ENCODE measurements at regions not wholly inside any gene's neighbourhood (a gene's known extent, or its start where the extent isn't known, plus 50 kb on each side); places are given as distances from the start of the nearest gene placed in this dataset.
A peak's percentile ranks its signal among the peaks of the same experiment; 100 is the strongest.

- WGBS, 2 donors: 65 to 67% methylated on average over 19 to 26 of the region's 26 CpGs
- no peak for DNase-seq
- Histone ChIP-seq H3K27ac (peak overlapping the region; percentile 63 to 85 (median 82)), H3K4me3 (no peak overlapping the region), H3K4me1 (peaks cover 82% of the 10 kb centered on the region), H3K27me3 (no peaks in the 10 kb centered on the region), H3K36me3 (replicated peaks in 1 of 2; ENCODE audit: insufficient read depth in 1 of 2, low read depth in 2 of 2) (no peaks in the 10 kb centered on the region), H3K9me3 (no peaks in the 10 kb centered on the region)
- intact Hi-C loops (cut with DNase I): no loop called here
- no peak for ATAC-seq
- TF ChIP-seq POLR2A (IDR thresholded peaks at IDR 0.05): no peak
- TF ChIP-seq CTCF (IDR thresholded peaks at IDR 0.05): no peak
These were observed 60.0 kb downstream of the NCOR2 start for GRCh38 chr12:124507188-124508109.

- H3K36me3 ChIP-seq (replicated peaks in 1 of 2; ENCODE audit: insufficient read depth in 1 of 2, low read depth in 2 of 2): no peaks in the 10 kb centered on the region
- H3K4me1 ChIP-seq: peaks cover 82% of the 10 kb centered on the region
- TF ChIP-seq CTCF (IDR thresholded peaks at IDR 0.05): no peak
- TF ChIP-seq POLR2A (IDR thresholded peaks at IDR 0.05): no peak
- 46 to 57% methylated on average over 4 to 8 of the region's 8 CpGs for WGBS, 2 donors
- no peak overlapping the region for H3K4me3 ChIP-seq
- intact Hi-C loops (cut with DNase I): no loop called here
- no peaks in the 10 kb centered on the region for H3K9me3 ChIP-seq
- no peak for DNase-seq
- H3K27me3 ChIP-seq: no peaks in the 10 kb centered on the region
- no peak for ATAC-seq
- H3K27ac ChIP-seq: peak overlapping the region; percentile 63 to 85 (median 82)
These were observed 60.6 kb downstream of the NCOR2 start for GRCh38 chr12:124506832-124507153.

GRCh38 chr12:124506145-124506831 lies 61.1 kb downstream of the NCOR2 start:
- peak; percentile 49 for ATAC-seq
- intact Hi-C loops (cut with DNase I): no loop called here
- no peaks in the 10 kb centered on the region for H3K27me3 ChIP-seq
- H3K9me3 ChIP-seq: no peaks in the 10 kb centered on the region
- WGBS, 2 donors: 46 to 62% methylated on average over 27 to 30 of the region's 30 CpGs
- H3K36me3 ChIP-seq (replicated peaks in 1 of 2; ENCODE audit: insufficient read depth in 1 of 2, low read depth in 2 of 2): no peaks in the 10 kb centered on the region
- peak overlapping the region; percentile 63 to 85 (median 82) for H3K27ac ChIP-seq
- TF ChIP-seq POLR2A (IDR thresholded peaks at IDR 0.05) (peak in 2 of 3 donors; percentile 45 to 59), CTCF (IDR thresholded peaks at IDR 0.05) (no peak)
- H3K4me3 ChIP-seq: no peak overlapping the region
- peak; percentile 68 to 86 (median 77) for DNase-seq
- H3K4me1 ChIP-seq: peaks cover 82% of the 10 kb centered on the region

GRCh38 chr12:124505001-124505818 lies 62.2 kb downstream of the NCOR2 start:
- H3K4me1 ChIP-seq: peaks cover 82% of the 10 kb centered on the region
- ATAC-seq (no peak), DNase-seq (no peak)
- no peaks in the 10 kb centered on the region for H3K27me3 ChIP-seq
- WGBS, 2 donors: 76 to 81% methylated on average over 18 to 22 of the region's 22 CpGs
- TF ChIP-seq CTCF (IDR thresholded peaks at IDR 0.05) (no peak), POLR2A (IDR thresholded peaks at IDR 0.05) (no peak)
- no peaks in the 10 kb centered on the region for H3K36me3 ChIP-seq (replicated peaks in 1 of 2; ENCODE audit: insufficient read depth in 1 of 2, low read depth in 2 of 2)
- intact Hi-C loops (cut with DNase I): no loop called here
- no peaks in the 10 kb centered on the region for H3K9me3 ChIP-seq
- no peak overlapping the region for H3K4me3 ChIP-seq
- peak overlapping the region; percentile 63 to 85 (median 82) for H3K27ac ChIP-seq
